SK-N-SH (cell line): ENCODE measurements at regions not wholly inside any gene's neighbourhood (a gene's known extent, or its start where the extent isn't known, plus 50 kb on each side); places are given as distances from the start of the nearest gene placed in this dataset.

Experiments used
- CTCF ChIA-PET: fragments of 300-600, 350-600 bp; formaldehyde crosslinking; extraction: SDS; loops from one replicate; lab custom pipeline; 2021; lab: Yijun Ruan, JAX
- POLR2A ChIA-PET: fragments of 350-600 bp; sonication (Branson Sonifier 250); formaldehyde crosslinking; extraction: SDS; loops from one replicate; lab custom pipeline; 2020; ENCODE audit warnings: antibody characterized with exemption, inconsistent platforms; lab: Yijun Ruan, JAX
- DNase-seq: peaks from one replicate; pipeline ENCODE4 v3.0.0; 2012
- H2AFZ ChIP-seq: fragments of 200-600 bp; sonication (generic); 2 replicates; pipeline ENCODE4 v1.8.1; 2016; ENCODE audit warnings: antibody characterized with exemption, mild to moderate bottlenecking, low read depth
- H3F3A ChIP-seq: fragments of 200-600 bp; sonication (generic); replicated peaks from 2 replicates; pipeline ENCODE3; 2016; ENCODE audit warnings: antibody characterized with exemption, mild to moderate bottlenecking; ENCODE audit not compliant: insufficient read depth
- H3K27ac ChIP-seq, 2 experiments: fragments of 200-500 bp in 1 of 2; fragments of 200-600 bp in 1 of 2; sonication (Bioruptor generic) in 1 of 2; sonication (generic), shearing (Covaris generic) in 1 of 2; 2 replicates each; pipeline versions ENCODE4 v1.5.1 to v1.6.1; 2014 to 2016; ENCODE audit warnings: low read depth in 2 of 2, inconsistent platforms in 1 of 2, low read length in 1 of 2, mild to moderate bottlenecking in 1 of 2, mixed read lengths in 1 of 2
- H3K27me3 ChIP-seq: fragments of 200-600 bp; sonication (generic), shearing (Covaris generic); 2 replicates; pipeline ENCODE4 v1.6.1; 2016; ENCODE audit warnings: mixed run types; ENCODE audit not compliant: insufficient read depth
- H3K36me3 ChIP-seq, 2 experiments: fragments of 200-500 bp in 1 of 2; fragments of 200-600 bp in 1 of 2; sonication (Bioruptor generic) in 1 of 2; sonication (generic) in 1 of 2; replicated peaks in 1 of 2; 2 replicates each; pipeline versions ENCODE3 to v1.5.1; 2014 to 2016; ENCODE audit warnings: low read length in 1 of 2, mild to moderate bottlenecking in 1 of 2; ENCODE audit not compliant: insufficient read depth in 2 of 2, control insufficient read depth in 1 of 2
- H3K4me1 ChIP-seq, 2 experiments: fragments of 200-500 bp in 1 of 2; fragments of 200-600 bp in 1 of 2; sonication (Bioruptor generic) in 1 of 2; sonication (generic), shearing (Covaris generic) in 1 of 2; 2 replicates each; pipeline versions ENCODE4 v1.5.1 to v1.6.1; 2014 to 2016; ENCODE audit warnings: low read depth in 1 of 2, low read length in 1 of 2, mixed run types in 1 of 2; ENCODE audit not compliant: insufficient read depth in 2 of 2, control insufficient read depth in 1 of 2
- H3K4me2 ChIP-seq: fragments of 200-600 bp; sonication (generic), shearing (Covaris generic); 2 replicates; pipeline ENCODE4 v1.6.1; 2017; ENCODE audit warnings: mixed run types
- H3K4me3 ChIP-seq, 2 experiments: fragments of 200-500 bp in 1 of 2; fragments of 200-600 bp in 1 of 2; sonication (Bioruptor generic) in 1 of 2; sonication (generic), shearing (Covaris generic) in 1 of 2; 2 replicates each; pipeline versions ENCODE4 v1.5.1 to v1.8.1; 2014 to 2016; ENCODE audit warnings: low read depth in 2 of 2, inconsistent platforms in 1 of 2, low read length in 1 of 2, mild to moderate bottlenecking in 1 of 2, mixed read lengths in 1 of 2, moderate library complexity in 1 of 2
- H3K79me2 ChIP-seq: fragments of 200-600 bp; sonication (generic); 2 replicates; pipeline ENCODE4 v1.8.1; 2017; ENCODE audit warnings: mild to moderate bottlenecking; ENCODE audit not compliant: insufficient read depth
- H3K9ac ChIP-seq: fragments of 200-600 bp; sonication (generic); 2 replicates; pipeline ENCODE4 v1.6.1; 2017; ENCODE audit warnings: mixed run types
- H3K9me2 ChIP-seq: fragments of 200-600 bp; sonication (generic); 2 replicates; pipeline ENCODE4 v1.6.1; 2017; ENCODE audit warnings: mixed run types
- H3K9me3 ChIP-seq: fragments of 200-600 bp; sonication (generic); 2 replicates; pipeline ENCODE4 v1.6.1; 2017; ENCODE audit warnings: mixed run types, mild to moderate bottlenecking, moderate library complexity
- H4K20me1 ChIP-seq: fragments of 200-600 bp; sonication (generic); 2 replicates; pipeline ENCODE4 v1.6.1; 2017; ENCODE audit warnings: mild to moderate bottlenecking, mixed run types; ENCODE audit not compliant: insufficient read depth
- CTCF ChIP-seq: fragments of 200-600 bp; sonication (generic); IDR thresholded peaks from 2 replicates; pipeline ENCODE4 v1.6.1; 2017; ENCODE audit warnings: antibody characterized with exemption, mild to moderate bottlenecking, moderate library complexity
- EP300 ChIP-seq, 2 experiments: IDR thresholded peaks; 2 replicates each; pipeline versions ENCODE4 v1.4.0 to v1.6.1; 2012; ENCODE audit warnings: borderline replicate concordance in 1 of 2, low read depth in 1 of 2, low read length in 1 of 2
- EZH2phosphoT487 ChIP-seq: fragments of 200-600 bp; sonication (generic); IDR thresholded peaks from 2 replicates; pipeline ENCODE4 v1.6.1; 2017; ENCODE audit warnings: low read depth, mixed run types, mild to moderate bottlenecking, antibody characterized with exemption, moderate library complexity, borderline replicate concordance
- FOSL2 ChIP-seq: IDR thresholded peaks from 2 replicates; pipeline ENCODE4 v1.4.0; 2012; ENCODE audit warnings: low read depth, mild to moderate bottlenecking, moderate library complexity, borderline replicate concordance
- GABPA ChIP-seq: IDR thresholded peaks from 2 replicates; pipeline ENCODE4 v1.4.0; 2012; ENCODE audit warnings: low read depth, mild to moderate bottlenecking
- GATA2 ChIP-seq: sonication (generic); formaldehyde crosslinking; IDR thresholded peaks from 2 replicates; pipeline ENCODE4 v1.5.0; 2020; ENCODE audit warnings: mild to moderate bottlenecking, missing genetic modification reagents
- IRF3 ChIP-seq: fragments of 150-350 bp; IDR thresholded peaks from 2 replicates; pipeline ENCODE4 v1.6.1; 2016; ENCODE audit warnings: mild to moderate bottlenecking, low read depth, low read length
- JUND ChIP-seq: IDR thresholded peaks from 2 replicates; pipeline ENCODE4 v1.4.0; 2012
- MXI1 ChIP-seq: IDR thresholded peaks from 2 replicates; pipeline ENCODE4 v1.6.1; 2012; ENCODE audit warnings: mild to moderate bottlenecking, low read depth, low read length, improper control_type of control experiment
- NFIC ChIP-seq: IDR thresholded peaks from 2 replicates; pipeline ENCODE4 v1.4.0; 2012; ENCODE audit warnings: borderline replicate concordance
- NRF1 ChIP-seq: IDR thresholded peaks from 2 replicates; pipeline ENCODE4 v1.6.1; 2012; ENCODE audit warnings: low read depth, mild to moderate bottlenecking, low read length
- POLR2AphosphoS5 ChIP-seq: IDR thresholded peaks from 2 replicates; pipeline ENCODE4 v1.6.1; 2012; ENCODE audit warnings: low read depth, low read length
- RAD21 ChIP-seq: IDR thresholded peaks from 2 replicates; pipeline ENCODE4 v1.6.1; 2012; ENCODE audit warnings: mild to moderate bottlenecking, low read length
- RCOR1 ChIP-seq: fragments of 150-350 bp; IDR thresholded peaks from 2 replicates; pipeline ENCODE4 v1.6.1; 2017; ENCODE audit warnings: antibody characterized with exemption, low read length
- REST ChIP-seq: IDR thresholded peaks from 2 replicates; pipeline ENCODE4 v1.6.1; 2012; ENCODE audit warnings: mild to moderate bottlenecking, low read depth, low read length, moderate library complexity
- RFX5 ChIP-seq: IDR thresholded peaks from 2 replicates; pipeline ENCODE4 v1.6.1; 2012; ENCODE audit warnings: mild to moderate bottlenecking, improper control_type of control experiment, low read length
- RXRA ChIP-seq: IDR thresholded peaks from 2 replicates; pipeline ENCODE4 v1.4.0; 2012; ENCODE audit warnings: low read depth, mild to moderate bottlenecking, borderline replicate concordance
- SMC3 ChIP-seq: IDR thresholded peaks from 2 replicates; pipeline ENCODE4 v1.6.1; 2012; ENCODE audit warnings: low read depth, low read length, improper control_type of control experiment
- USF1 ChIP-seq: IDR thresholded peaks from 2 replicates; pipeline ENCODE4 v1.4.0; 2012; ENCODE audit warnings: low read depth, borderline replicate concordance
- YY1 ChIP-seq: IDR thresholded peaks from 2 replicates; pipeline ENCODE4 v1.4.0; 2012; ENCODE audit warnings: low read depth, mild to moderate bottlenecking
- WGBS: methylation state at CpG from one replicate; pipeline ENCODE4 v1.1.6; 2017; ENCODE audit warnings: low lambda C conversion rate; 5-methylcytosine and 5-hydroxymethylcytosine counted together
- TF ChIP-seq, protein P1 (sequence below): IDR thresholded peaks from 2 replicates; pipeline ENCODE4 v1.4.0; 2012; ENCODE audit warnings: low read depth, borderline replicate concordance

DNA sequence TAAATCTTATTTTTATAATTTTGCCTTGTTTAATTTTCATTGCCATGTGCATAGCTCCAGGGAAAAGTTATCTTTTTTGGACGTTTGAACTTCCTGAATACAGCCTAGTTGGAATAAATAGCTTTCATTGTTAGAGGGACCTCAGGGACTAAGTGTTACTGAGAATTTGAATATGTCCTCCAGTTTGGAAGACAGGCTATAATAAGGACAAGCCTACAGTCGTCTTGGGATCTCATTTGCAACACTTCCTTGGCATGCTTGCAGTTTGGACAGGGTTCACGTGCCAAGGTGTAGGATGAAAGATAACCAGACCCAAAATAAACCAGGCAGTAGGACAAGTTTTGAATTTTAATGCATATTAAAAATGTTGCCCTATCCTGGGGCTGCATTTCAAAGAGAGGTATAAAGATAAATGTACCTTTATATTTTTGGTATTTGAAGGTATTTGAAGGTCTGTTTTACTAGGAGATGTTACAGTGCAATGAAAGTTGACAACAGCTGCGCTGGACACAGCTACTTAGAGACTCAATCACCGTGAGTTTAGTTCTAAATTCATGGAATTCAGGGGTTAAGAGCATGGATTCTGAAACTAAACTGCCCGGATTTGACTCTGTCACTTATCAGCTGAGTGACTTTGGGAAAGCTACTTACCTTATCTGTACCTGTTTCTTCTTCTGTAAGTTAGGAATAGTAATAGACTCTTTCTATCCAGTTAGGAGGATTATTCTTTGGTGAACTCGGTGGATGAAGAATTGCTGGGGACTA is 134.1 kb downstream of the ACTBL2 start (continued):
- TF ChIP-seq RAD21 (no peak), RFX5 (no peak), MXI1 (no peak)

GRCh38 chr5:57346328-57346727 is 136.3 kb downstream of the ACTBL2 start:
- H3F3A ChIP-seq: no peaks in the 10 kb centered on the region
- TF ChIP-seq RAD21 (no peak), NRF1 (no peak), CTCF (no peak), USF1 (no peak), YY1 (no peak), REST (no peak), EZH2phosphoT487 (no peak), GABPA (no peak), SMC3 (no peak), EP300 (IDR thresholded peaks at IDR 0.05; ENCODE audit: borderline replicate concordance in 1 of 2, low read depth in 1 of 2, low read length in 1 of 2) (no peak), JUND (no peak), FOSL2 (no peak), IRF3 (no peak), POLR2AphosphoS5 (no peak), GATA2 (no peak), NFIC (no peak), RXRA (no peak), RCOR1 (no peak)
- TF ChIP-seq, protein P1, sequence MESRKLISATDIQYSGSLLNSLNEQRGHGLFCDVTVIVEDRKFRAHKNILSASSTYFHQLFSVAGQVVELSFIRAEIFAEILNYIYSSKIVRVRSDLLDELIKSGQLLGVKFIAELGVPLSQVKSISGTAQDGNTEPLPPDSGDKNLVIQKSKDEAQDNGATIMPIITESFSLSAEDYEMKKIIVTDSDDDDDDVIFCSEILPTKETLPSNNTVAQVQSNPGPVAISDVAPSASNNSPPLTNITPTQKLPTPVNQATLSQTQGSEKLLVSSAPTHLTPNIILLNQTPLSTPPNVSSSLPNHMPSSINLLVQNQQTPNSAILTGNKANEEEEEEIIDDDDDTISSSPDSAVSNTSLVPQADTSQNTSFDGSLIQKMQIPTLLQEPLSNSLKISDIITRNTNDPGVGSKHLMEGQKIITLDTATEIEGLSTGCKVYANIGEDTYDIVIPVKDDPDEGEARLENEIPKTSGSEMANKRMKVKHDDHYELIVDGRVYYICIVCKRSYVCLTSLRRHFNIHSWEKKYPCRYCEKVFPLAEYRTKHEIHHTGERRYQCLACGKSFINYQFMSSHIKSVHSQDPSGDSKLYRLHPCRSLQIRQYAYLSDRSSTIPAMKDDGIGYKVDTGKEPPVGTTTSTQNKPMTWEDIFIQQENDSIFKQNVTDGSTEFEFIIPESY: no peak
- H3K27ac ChIP-seq: no peak overlapping the region
- no peak overlapping the region for H3K4me2 ChIP-seq
- H3K4me3 ChIP-seq: no peak overlapping the region
- H3K9me3 ChIP-seq: no peaks in the 10 kb centered on the region
- DNase-seq: no peak
- H3K9ac ChIP-seq: no peak overlapping the region
- ChIA-PET CTCF (no interaction called here), POLR2A (no interaction called here)
- peaks cover 0 to 9% of the 10 kb centered on the region in 2 experiments; a peak in 2 of 4 replicates for H3K4me1 ChIP-seq
- H3K36me3 ChIP-seq: no peaks in the 10 kb centered on the region
- H3K27me3 ChIP-seq: no peaks in the 10 kb centered on the region
- H3K9me2 ChIP-seq: no peaks in the 10 kb centered on the region
- 38% methylated on average over 2 of the region's 2 CpGs for WGBS
- no peak overlapping the region for H2AFZ ChIP-seq
- no peaks in the 10 kb centered on the region for H4K20me1 ChIP-seq
- no peaks in the 10 kb centered on the region for H3K79me2 ChIP-seq
